ENCODE measurements at regions not wholly inside any gene's neighbourhood (a gene's known extent, or its start where the extent isn't known, plus 50 kb on each side); places are given as distances from the start of the nearest gene placed in this dataset.
A peak's percentile ranks its signal among the peaks of the same experiment; 100 is the strongest.

GRCh38 chr11:29305456-29306232, 711.2 kb downstream of the KCNA4 start:
- no peak overlapping the region for H3K4me3 ChIP-seq (ENCODE audit: low read depth, low read length)
- peak overlapping the region; percentile 68 for H3K27ac ChIP-seq
- TF ChIP-seq CTCF (IDR thresholded peaks at IDR 0.05; ENCODE audit: low read depth, low read length, missing control alignments): no peak
- H3K27me3 ChIP-seq (replicated peaks): no peaks in the 10 kb centered on the region
- no peak for DNase-seq
- in situ Hi-C loops (cut with HindIII; ENCODE audit: low pct_ligation_motif_present, low sequenced_read_pairs): no loop called here
- no peaks in the 10 kb centered on the region for H3K36me3 ChIP-seq (replicated peaks)

DNA sequence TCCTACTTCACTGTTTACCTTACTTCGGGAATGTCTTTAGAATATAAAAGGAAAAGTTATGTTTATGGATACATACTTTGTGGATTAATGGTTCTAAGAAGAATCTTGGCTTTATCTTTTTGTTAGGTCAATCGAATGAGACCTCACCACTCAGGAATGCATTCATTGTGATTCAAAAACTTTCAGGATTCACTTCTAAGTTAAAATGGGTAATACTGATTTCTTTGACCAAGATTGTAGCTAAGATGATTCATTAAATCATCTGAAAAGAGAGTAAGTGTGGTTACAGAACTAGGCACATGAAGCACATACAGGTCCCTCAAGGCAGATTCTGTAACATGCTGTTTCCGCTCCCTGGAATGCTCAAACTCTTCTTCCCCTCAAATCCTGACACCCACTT, 716.4 kb downstream of the KCNA4 start:
- Histone ChIP-seq H3K4me3 (ENCODE audit: low read depth, low read length) (no peak overlapping the region), H3K27ac (peak overlapping the region; percentile 93), H3K27me3 (replicated peaks) (no peaks in the 10 kb centered on the region), H3K36me3 (replicated peaks) (no peaks in the 10 kb centered on the region)
- TF ChIP-seq CTCF (IDR thresholded peaks at IDR 0.05; ENCODE audit: low read depth, low read length, missing control alignments): no peak
- in situ Hi-C loops (cut with HindIII; ENCODE audit: low pct_ligation_motif_present, low sequenced_read_pairs): no loop called here
- peak; percentile 82 for DNase-seq

GRCh38 chr11:29296680-29297079, 720.1 kb downstream of the KCNA4 start:
- TF ChIP-seq CTCF (IDR thresholded peaks at IDR 0.05; ENCODE audit: low read depth, low read length, missing control alignments): no peak
- Histone ChIP-seq H3K4me3 (ENCODE audit: low read depth, low read length) (no peak overlapping the region), H3K36me3 (replicated peaks) (no peaks in the 10 kb centered on the region), H3K27me3 (replicated peaks) (no peaks in the 10 kb centered on the region), H3K27ac (no peak overlapping the region)
- no peak for DNase-seq
- in situ Hi-C loops (cut with HindIII; ENCODE audit: low pct_ligation_motif_present, low sequenced_read_pairs): no loop called here

- Histone ChIP-seq H3K4me3 (ENCODE audit: low read depth, low read length) (no peak overlapping the region), H3K27me3 (replicated peaks) (no peaks in the 10 kb centered on the region), H3K36me3 (replicated peaks) (no peaks in the 10 kb centered on the region), H3K27ac (peak overlapping the region; percentile 85)
- in situ Hi-C loops (cut with HindIII; ENCODE audit: low pct_ligation_motif_present, low sequenced_read_pairs): no loop called here
- peak; percentile 81 for DNase-seq
- no peak for TF ChIP-seq CTCF (IDR thresholded peaks at IDR 0.05; ENCODE audit: low read depth, low read length, missing control alignments)
These were observed 723.0 kb downstream of the KCNA4 start for GRCh38 chr11:29293825-29294224.

DNA sequence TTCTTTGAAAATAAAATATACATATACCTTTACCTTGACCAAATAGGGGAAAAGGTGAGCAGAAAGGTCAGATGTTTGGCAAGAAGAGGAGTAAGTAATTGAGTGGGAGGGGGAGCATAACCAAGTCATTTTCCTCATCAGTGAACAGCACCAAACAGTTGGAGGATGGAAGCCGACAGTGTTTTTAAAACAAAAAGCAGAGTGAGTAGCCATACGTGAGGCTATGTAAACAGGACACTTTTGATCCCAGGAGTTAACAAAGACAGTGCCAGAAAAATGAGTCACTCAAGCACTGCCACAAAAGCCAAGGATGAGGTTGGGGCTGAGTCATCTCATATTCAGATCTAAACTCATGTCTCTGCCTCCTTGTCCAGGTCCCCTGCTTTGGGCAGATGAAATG, 734.7 kb downstream of the KCNA4 start:
- TF ChIP-seq CTCF (IDR thresholded peaks at IDR 0.05; ENCODE audit: low read depth, low read length, missing control alignments): no peak
- Histone ChIP-seq H3K27ac (peak overlapping the region; percentile 59), H3K36me3 (replicated peaks) (no peaks in the 10 kb centered on the region), H3K4me3 (ENCODE audit: low read depth, low read length) (no peak overlapping the region), H3K27me3 (replicated peaks) (no peaks in the 10 kb centered on the region)
- in situ Hi-C loops (cut with HindIII; ENCODE audit: low pct_ligation_motif_present, low sequenced_read_pairs): no loop called here
- DNase-seq: peak; percentile 97

Data from brain microvascular endothelial cell (primary cell).